NCI-H526 treated with DMSO at 0.1 percent for 48 hours (cell line): ENCODE measurements at regions not wholly inside any gene's neighbourhood (a gene's known extent, or its start where the extent isn't known, plus 50 kb on each side); places are given as distances from the start of the nearest gene placed in this dataset.
"Not testable (repeated sequence)": the region's sequence is repeated elsewhere in the genome, so short reads cannot be mapped to it uniquely, and the experiment has no call there.

Source experiments
- DNase-seq: peaks from one replicate; lab custom pipeline; 2025; lab: John Stamatoyannopoulos, UW

DNA sequence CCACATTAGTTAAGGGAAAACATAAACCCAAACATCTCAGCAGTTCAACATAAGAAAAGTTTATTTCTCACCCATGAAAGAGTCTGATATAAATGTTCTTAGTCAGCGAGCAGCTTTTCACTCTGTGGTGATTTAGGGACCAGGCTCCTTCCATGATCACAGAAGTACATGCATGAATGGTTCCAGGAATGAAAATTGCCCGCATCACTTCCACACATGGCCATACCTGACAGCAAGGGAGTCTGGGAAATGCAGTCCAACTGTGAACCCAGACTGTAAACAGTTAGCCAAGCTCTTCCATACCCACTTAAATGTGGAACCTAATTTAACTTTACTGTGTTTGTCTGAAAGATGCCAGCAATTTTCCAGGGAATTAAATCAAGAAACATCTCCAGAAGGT lies 353.9 kb downstream of the HACE1 start:
- DNase-seq: no peak

DNA sequence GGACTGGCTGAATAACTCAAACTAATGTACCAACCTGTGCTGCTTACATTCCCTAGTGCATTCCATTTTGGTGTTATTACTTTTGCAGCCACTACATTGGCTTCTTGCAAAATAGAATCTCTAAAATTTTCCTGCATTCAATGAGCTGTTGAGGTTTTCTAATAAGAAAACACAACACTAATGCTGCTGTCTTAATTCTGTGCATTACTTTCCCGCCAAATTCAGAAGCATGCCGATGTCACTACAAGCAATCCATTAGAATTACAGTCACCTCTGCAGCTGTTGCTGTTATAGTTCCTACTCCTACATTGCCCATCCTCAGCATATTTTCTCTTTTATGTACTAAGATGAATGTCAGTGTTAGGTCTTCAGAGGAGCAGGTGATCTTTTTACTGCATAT lies 359.5 kb downstream of the HACE1 start:
- DNase-seq: no peak

DNA sequence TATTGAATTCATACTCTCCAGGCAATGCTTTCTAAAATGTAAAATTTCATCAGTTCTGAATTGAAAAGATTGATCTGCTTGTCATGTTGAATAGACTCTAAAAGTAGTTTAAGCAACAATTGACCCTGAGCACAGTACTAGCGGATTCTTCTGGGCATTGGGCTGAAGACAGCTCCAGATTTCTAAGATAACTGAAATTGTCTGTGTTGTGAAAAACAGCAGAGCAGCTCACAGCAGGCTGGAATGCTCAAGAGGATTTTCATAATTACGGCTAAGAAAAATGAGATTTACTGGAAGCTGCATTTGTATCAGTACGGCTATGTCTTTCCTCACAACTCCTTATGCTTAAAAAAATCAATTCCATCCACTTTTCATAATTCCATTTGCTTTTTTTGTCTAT lies 373.7 kb downstream of the HACE1 start:
- DNase-seq: no peak

DNA sequence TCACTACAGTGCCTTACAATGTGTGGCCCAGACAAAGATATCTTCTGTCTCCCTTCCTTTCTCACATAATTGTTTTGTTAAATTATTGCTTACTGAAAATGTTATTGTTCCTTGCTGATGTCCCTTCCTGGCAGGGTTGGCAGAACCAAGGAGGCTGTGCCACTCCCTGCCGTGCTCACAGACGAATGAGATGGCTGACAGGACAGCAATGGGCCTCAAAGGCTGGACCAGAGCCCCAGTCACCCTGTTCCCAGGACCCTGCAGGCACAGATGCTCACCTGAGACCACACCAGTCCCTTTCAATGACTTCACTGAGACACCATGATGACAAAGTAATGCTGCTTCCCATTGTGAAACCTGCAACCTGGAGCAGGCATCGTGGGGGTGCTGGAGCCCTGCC lies 375.1 kb downstream of the HACE1 start:
- no peak for DNase-seq

DNA sequence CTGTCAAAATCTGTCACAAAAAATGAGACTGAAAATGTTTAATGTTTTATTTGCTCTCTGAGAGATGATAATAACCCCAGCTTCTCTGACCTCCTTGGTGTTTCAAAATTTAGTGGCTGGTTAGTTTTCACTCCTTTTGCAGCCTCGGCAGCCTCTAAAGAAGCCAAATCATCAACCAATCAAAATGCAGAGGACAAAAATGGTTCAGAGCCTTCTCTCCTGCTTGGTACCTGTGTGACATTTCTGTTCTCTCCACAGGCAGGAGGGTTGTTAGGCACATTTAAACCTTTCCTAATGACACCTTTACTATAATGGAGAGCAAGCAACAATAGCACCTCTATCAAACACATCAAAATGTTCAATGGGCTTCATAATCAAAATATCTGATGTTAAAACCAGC lies 375.5 kb downstream of the HACE1 start:
- no peak for DNase-seq

DNA sequence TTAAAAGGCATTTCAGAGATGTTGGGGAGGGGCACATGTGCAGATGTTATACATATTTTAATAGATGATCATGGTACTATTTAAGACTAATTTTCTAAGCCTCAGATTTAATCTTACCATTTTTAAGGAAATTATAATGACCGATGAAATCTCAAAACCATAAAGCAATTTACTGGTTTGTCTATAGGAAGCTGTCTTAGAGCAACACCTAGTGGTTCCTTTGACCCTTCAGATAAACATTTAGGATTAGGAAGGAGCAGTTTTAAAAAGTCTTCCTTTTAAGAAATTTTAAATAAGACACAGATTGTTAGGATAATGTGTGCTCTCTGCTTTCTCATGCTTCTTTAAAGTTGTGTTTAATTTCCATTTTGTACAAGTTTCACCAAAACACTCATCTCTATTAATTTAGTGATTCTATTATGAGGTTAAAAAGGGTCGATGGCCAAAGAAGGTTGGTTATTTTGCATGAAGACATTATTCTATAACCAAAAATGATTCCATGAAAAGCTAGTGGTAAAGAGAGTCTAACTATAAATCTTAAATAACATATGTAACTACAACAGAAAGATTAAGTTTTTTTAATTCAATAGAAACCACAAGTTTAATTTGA lies 376.4 kb downstream of the HACE1 start:
- DNase-seq: peak; percentile 25

DNA sequence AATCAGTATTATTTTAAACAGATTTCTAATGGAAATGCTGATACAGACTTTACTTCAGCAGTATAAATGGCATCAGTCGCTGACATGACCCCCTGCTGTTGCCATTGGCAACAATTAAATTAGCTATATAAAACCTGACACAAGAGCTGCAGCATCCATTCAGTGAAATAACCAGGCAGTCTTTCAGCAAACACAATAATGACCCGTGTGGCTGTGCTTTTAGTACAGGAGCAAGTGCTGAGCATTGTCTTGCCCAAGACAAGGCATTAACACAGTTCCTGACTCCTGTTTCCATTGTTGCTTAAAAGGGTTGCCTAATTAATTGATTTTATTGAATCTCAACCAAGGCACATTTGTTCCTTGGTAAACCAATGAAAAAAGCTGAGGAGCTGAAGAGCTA lies 382.1 kb downstream of the HACE1 start:
- no peak for DNase-seq

DNA sequence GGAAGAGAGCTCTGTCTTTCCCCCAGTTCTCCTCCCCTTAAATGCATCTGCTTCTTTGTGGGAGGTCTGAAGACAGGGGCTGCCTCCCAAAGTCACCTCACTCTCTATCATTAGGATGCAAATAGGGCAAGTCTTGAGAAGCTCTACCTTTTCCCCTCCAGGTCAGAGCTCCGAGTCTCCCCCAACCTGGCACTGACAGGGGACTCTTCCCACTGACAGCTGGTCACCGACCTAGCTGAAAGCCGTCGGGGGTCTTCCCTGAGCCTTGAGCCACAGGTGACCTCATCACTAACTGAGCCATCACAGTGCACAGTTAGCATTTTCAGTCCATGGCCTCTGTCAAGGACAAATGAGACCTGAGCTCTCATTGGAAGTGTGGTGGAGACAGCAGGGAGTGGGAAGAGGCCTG lies 386.7 kb downstream of the HACE1 start:
- no peak for DNase-seq

DNA sequence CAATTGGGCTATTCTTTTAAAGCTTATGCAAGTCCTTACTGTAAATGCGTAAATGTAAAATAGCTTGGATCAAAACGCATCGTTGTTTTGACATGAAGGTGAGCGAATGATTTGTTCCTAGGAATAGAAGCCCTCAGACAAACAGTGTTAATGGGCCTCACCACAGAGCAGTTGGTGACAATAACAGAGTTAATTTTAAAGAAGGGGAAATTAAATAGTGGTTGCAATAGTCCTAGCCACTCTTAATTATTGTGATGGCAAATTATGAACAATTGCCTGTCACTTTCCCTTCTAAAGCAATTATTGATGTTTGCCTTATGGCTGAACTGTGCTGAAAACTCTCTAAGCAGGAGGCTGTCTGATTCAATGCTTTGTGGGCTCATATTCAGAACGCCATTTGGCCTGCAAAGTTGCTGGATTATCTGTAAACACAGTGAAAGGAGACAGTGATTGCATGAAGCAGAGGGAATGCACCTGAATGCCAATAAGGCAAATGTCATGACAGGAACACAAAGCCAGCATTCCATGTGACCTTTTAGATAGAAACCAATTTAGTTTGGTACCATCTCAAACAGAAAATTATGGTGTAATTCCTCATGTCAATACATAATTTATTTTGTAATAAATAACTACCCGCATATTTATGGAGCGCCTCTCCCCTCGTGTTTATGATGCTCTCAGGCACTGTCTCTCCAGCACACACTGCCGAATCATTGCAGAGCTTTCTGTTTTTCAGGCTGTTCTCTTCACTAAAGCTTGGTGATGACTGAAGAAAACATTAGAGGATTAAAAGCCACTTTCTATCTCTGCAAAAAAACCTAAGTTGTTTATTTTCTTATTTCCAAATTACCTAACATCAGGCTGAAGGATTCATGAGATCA lies 387.5 kb downstream of the HACE1 start:
- no peak for DNase-seq

DNA sequence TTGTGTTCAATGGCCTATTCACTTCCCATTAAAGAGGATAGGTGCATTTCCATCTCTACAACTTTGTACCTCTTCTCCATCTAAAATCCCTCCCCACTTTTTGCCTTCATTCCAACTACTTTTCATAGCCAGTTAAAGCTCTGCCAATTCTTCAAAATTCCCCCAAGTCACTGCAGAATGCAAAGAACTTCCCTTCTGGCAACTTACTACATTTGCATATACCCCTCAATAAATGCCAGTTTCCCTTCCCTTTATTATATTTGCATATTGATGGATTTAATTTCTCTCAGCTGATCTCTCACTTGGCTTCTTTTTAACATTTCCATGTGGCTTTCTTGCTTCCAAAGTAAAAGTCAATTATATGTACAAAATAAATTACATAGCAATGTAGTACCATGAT lies 393.4 kb downstream of the HACE1 start:
- DNase-seq: peak; percentile 61

DNA sequence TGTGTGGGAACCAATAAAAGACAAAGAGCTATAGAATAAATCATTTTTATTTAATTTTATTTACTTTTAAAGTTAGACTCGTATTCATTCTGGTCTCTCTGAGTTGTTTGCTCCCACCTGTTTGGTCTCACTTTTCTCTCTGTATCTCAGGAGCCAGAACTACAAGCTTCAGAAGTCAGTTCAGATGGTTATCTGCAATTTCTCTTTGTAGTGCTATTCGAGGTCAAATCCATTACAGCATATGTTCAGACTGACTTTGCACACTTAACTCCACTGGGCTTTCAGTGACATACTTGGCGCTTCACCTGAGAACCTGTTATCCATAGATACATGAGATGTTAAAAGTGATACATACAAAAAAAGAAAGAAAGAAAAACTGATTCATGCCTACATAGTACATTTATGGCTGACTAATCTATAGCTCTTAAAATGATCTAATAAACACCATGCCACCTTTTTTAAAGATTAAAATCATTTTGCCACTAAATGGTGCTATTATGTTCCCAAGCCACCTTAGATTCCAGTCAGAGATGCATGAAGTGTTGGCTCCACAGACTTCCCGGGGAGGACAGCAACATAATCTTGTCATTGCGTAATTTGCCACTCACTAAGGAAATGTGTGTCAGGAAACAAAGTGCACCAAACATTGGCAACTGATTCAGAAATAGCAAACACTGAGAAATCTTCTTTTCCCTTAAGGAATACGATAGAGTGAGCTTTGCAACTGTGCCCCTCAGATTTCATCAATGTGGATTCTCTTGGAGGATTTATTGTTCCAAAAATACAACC lies 396.7 kb downstream of the HACE1 start:
- DNase-seq: no peak

DNA sequence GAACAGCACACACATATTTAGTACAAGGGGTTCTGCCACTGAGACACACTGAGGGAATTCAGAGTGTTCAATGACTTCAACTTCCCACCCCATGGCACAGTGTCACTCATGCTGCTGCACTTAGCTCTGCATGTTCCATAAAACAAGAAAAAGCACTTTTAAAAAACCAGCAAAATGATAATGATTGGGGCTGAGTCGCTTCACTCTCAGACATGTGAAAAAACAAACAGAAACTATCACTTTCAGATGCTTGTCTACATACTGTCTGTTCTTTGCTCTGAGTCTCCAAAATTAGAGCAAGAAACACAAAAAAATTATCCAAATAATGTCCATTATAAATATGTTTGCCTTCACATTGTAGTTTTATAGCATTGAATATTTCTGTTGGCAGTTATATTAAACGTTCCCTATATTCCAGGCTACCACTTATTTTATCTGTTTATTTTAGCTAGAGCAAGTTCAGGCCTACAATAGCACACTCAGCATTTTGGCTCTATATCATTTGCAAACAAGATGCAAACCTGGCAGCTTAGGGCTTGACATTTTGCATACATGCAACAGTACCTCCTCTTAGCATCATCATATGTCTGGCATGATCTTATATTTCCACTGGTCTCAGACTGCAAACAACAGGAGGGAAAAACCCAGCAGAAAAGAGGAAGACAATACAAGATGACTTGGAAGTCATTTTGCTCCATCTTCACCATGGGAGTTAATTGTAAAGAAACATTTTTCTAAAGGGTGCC lies 398.8 kb downstream of the HACE1 start:
- peak; percentile 94 for DNase-seq

DNA sequence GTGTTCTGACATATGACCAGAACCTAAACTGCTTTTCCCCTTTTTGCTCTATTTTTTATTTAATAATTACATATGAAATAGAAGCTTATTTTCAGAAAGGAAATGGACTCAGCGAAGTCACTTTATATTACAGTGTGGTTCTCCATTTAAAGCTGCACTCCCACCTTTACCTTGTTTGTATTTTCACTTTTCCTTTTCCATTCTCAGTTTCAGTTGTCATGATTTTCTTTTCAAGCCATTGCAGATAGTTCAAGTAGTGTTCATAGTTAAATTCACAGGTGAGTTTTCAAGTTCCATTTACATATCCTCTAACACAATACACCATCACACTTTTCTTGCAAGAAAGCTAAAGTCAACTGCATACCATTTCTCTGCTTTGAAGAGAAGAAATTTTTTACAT lies 400.2 kb downstream of the HACE1 start:
- no peak for DNase-seq

DNA sequence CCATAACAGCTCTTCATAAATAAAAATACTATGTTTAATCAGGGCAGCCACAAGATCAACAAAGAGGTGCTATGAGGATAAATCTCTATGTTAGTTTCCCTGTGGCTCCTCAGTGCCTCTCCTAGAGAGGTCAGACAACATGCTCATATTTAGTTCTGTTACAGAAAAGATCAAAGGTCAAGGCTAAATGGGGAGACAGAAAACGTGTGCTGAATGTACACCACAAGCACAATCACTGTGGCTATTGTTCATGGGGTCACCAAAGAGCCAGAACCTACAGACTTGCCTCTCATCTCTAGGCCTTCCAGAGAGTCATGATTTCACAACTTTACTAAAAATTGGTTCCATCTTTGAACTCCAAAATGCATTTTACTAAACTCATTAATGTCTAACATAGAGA lies 409.8 kb downstream of the HACE1 start:
- DNase-seq: no peak

DNA sequence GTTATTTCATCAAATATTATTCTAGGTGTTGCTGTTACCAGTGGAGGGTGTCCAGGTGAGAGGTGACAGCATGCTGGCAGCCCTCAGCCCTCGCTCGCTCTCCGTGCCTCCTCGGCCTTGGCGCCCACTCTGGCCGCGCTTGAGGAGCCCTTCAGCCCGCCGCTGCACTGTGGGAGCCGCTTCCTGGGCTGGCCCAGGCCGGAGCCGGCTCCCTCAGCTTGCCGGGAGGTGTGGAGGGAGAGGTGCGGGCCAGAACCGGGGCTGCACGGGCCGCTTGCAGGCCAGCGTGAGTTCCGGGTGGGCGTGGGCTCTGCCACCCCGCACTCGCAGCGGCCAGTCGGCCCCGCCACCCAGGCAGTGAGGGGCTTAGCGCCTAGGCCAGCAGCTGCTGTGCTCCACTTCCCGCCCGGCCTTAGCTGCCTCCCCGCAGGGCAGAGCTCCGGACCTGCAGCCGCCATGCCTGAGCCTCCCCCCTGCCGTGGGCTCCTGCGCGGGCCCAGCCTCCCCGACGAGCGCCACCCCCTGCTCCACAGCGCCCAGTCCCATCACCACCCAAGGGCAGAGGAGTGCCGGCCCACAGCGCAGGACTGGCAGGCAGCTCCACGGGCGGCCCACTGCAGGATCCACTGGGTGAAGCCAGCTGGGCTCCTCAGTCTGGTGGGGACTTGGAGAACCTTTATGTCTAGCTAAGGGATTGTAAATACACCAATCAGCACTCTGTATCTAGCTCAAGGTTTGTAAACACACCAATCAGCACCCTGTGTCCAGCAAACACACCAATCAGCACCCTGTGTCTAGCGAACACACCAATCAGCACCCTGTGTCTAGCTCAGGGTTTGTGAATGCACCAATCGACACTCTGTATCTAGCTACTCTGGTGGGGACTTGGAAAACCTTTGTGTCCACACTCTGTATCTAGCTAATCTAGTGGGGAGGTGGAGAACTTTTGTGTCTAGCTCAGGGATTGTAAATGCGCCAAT lies 413.3 kb downstream of the HACE1 start:
- not testable (repeated sequence) for DNase-seq

DNA sequence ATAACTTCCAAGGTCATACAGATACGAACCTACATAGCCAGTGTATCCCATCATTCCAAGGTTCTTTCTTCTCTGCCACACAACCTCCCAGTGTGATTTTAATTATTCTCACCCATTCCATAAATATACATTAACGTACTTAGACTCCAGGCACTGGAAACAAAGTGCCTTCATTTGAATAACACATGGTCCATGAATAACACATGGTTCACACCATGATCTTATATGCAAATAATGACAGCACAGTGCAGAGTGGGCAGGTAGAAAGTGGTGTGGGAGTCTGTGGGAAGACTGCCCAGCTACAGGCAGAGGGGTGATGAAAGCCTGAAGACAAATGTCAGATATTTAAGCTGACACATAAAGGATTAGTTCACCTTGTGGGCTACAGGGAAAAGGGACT lies 425.2 kb downstream of the HACE1 start:
- peak; percentile 77 for DNase-seq

DNA sequence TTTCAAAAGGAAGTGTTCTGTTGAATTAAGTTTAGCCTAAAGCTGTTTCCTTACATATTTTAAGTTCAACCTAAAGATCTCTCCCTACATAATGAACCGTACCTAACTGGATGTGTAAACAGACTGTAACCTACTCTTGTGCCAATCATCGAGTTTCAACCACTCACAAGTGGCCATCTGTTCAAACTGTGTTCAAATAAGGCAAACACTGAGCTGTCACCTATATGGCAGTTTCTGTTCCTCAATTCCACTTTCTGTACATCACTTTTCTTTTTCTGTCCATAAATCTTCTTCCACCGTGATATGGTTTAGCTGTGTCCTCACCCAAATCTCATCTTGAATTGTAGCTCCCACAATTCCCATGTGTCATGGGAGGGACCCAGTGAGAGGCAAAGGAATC lies 428.6 kb downstream of the HACE1 start:
- DNase-seq: no peak

DNA sequence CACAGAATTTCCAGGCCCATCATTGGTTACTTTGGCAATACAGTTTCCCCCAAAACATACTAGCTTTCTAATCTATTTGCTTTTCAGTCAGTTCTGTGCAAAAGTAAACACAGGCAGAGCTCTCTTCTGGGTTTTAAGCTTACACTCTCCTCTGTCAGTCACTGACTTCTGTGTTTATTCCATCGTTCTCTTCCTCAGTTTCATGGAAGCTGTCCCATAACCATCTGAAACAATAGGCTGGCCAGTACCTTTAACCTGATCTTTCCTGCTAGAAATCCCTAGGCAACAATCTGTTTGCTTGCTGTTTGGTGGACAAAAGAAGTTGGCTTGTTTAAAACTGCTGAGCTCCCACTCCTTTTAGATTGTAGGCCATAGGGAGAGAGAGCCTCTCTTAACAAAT lies 431.5 kb downstream of the HACE1 start:
- no peak for DNase-seq

DNA sequence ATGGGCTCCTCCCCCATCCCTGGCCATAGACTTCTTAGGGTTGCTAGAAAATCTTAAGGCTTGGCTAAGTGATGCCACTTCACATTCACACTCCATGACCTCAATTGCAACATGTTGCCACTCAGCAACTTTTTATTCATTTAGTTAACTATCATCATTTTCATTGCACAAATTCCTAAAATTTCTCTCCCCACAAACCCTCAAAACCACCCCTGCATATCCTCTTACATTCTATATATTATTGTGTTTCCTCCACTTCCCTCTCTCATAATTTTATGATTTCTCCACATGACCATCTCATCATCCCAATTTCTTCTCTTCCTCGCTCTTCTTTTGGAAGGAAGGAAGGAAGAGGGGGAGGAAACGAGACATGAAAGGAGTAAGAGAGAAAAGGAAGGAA lies 436.0 kb downstream of the HACE1 start:
- no peak for DNase-seq

DNA sequence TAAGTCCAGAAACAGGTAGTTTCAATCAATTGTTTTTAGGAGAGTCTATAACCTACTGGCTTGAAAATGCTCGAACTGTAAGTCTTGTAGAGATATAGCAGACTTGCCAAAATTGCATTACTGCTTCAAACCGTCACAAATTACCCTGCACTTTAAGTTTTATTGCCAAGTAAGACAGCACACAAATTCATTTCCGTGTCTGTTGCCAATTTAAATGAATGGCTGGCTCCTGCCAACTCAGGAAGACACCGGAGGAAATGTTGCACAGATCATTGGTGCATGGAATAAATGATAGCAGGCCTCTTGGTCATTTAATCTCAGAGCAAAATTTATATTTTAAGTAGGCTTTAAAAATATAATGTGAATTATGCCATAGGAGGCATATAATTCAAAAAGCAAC lies 438.1 kb downstream of the HACE1 start:
- DNase-seq: no peak

DNA sequence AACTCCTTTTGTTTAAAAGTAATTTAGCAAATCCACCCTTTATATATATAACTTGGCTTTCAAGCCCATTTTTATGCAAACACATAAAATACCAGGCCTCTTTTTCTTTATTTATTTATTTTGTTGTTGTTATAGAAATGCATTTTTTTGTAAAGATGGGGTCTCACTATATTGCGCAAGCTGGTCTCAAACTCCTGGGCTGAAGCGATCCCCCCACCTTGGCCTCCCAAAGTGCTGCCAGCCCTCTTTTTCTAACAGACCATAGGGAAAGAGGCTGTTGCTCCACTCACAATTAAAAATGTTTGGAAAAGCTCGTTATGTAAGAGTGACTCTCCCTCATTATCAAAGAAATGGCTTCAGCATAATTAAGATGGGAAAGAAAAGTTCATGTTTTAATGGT lies 440.9 kb downstream of the HACE1 start:
- DNase-seq: no peak
